Epithelial cell of proximal tubule (primary cell): ENCODE measurements at regions not wholly inside any gene's neighbourhood (a gene's known extent, or its start where the extent isn't known, plus 50 kb on each side); places are given as distances from the start of the nearest gene placed in this dataset.

Experiments used
- DNase-seq: peaks from one replicate; pipeline ENCODE4 v3.0.0-alpha.2; 2011; ENCODE audit warnings: low read depth
- H3K4me3 ChIP-seq: 2 replicates; pipeline ENCODE4 v1.5.1; 2011; ENCODE audit warnings: low read depth, mild to moderate bottlenecking, low read length
- CTCF ChIP-seq: conservative IDR thresholded peaks from 2 replicates; pipeline ENCODE4 v1.5.1; 2012; ENCODE audit warnings: low read depth, mild to moderate bottlenecking, low read length

DNA sequence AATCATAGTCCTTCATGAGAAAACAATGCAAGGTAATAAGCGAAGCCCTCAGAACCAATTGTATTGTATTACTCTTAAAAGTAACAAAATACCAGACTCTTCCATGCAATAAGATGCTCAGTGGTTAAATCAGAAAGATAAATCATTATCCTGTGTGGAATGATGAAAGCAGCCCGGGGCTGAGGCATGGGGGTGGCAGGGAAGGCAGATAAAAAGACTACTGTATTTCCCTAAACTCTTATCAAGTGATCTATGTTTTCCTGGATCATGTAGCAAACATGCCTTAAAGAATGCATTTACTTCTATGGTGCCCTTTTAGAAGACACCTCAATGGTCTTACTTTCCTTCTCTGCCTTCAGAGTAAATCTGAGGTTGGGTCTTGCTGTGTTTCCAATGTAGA is 105.6 kb upstream of the DAPK1 start:
- no peak for DNase-seq
- TF ChIP-seq CTCF: no peak
- no peak overlapping the region for H3K4me3 ChIP-seq

- no peak for TF ChIP-seq CTCF
- no peak overlapping the region for H3K4me3 ChIP-seq
- no peak for DNase-seq
Observed at GRCh38 chr9:87393706-87394230, 103.9 kb upstream of the DAPK1 start.

DNA sequence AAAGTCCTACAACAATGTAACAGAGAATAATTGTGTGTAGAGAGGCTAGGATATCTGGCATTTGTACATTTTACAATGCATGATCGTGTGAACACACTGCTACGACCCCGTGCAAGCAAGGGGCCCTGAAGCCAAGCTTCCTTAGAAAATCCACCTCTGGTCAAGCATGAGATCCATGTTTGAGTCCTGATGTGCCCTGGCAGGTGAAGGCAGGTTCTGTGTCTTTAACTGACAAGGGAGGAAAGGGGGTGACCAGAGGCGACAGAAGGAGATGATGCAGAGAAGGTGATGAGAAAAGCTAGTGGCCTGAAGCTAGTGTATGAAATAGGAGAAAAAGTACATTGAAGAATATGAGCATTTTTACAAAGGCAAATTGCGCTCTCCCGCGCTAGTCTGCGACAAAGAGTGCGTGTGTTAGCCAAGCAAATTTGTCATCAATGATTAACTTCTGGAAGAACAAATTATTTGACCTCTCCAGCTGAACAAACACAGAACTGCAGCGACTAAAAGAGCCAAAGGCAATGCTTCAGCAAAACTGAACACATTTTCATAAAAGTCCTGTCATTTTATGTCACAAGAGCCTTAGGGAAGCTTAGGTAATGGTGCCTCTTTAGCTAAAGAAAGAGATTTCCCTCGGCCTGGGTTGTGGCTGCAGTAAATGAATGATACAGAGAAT is 101.7 kb upstream of the DAPK1 start:
- peak; percentile 46 for DNase-seq
- TF ChIP-seq CTCF: no peak
- H3K4me3 ChIP-seq: no peak overlapping the region

DNA sequence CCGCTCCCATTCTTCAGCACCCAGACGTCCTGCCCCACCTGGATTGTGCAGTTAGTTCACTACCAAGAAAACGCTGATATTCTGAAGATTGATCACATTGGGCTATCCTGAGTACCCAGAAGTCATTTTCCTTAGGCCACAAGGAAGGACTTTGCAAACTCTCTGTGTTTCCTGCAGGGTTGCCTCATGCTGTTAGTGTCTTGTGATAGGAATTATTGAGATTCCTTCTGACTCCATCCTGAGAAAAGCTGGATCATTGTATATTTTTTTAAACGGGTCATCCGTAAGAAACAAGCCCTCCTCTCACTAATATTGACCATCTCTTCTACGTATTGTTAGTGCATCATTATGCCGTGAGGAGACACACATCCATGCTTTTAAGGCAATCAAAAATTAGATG is 96.0 kb upstream of the DAPK1 start:
- no peak for TF ChIP-seq CTCF
- no peak for DNase-seq
- no peak overlapping the region for H3K4me3 ChIP-seq

DNA sequence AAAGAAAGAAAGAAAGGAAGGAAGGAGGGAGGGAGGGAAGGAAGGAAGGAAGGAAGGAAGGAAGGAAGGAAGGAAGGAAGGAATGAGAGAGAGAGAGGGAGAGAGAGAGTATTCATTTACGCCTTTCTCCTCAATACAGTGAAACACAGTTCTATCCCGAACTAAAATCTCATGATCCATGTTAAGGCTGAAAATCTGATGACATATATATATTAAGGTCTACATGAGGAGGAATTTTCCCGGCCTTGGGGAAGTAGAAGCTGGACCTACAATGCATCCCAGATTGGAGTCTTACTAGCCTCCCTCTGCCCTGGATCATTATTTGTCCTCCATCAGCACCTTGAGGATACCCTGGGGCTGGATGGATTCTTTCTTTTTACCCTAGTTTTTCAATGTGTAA is 95.1 kb upstream of the DAPK1 start:
- no peak for DNase-seq
- TF ChIP-seq CTCF: no peak
- no peak overlapping the region for H3K4me3 ChIP-seq

GRCh38 chr9:87405677-87406542 is 91.8 kb upstream of the DAPK1 start:
- DNase-seq: no peak
- H3K4me3 ChIP-seq: no peak overlapping the region
- no peak for TF ChIP-seq CTCF
